Activated CD4-positive, alpha-beta T cell treated with anti-CD3 and anti-CD28 coated beads, Interleukin-2, amount 10 ng/mL, durations not matched to agents 24 days and 14 days (primary cell): ENCODE measurements at regions not wholly inside any gene's neighbourhood (a gene's known extent, or its start where the extent isn't known, plus 50 kb on each side); places are given as distances from the start of the nearest gene placed in this dataset.

ENCODE experiments used
- DNase-seq: peaks from one replicate; pipeline ENCODE4 v3.0.0; 2022
- H3K27ac Mint-ChIP-seq: one replicate; pipeline ENCODE4 v1.8.0; 2022; ENCODE audit warnings: mild to moderate bottlenecking, mixed read lengths
- H3K27me3 Mint-ChIP-seq: one replicate; pipeline ENCODE4 v1.8.0; 2022; ENCODE audit warnings: mixed read lengths
- H3K36me3 Mint-ChIP-seq: one replicate; pipeline ENCODE4 v1.8.0; 2022; ENCODE audit warnings: low read depth, mild to moderate bottlenecking, mixed read lengths
- H3K4me1 Mint-ChIP-seq: one replicate; pipeline ENCODE4 v1.8.0; 2021; ENCODE audit warnings: mixed read lengths
- H3K4me3 Mint-ChIP-seq: one replicate; pipeline ENCODE4 v1.8.0; 2022; ENCODE audit warnings: mild to moderate bottlenecking, moderate library complexity, mixed read lengths
- H3K9me3 Mint-ChIP-seq: one replicate; pipeline ENCODE4 v1.8.0; 2021; ENCODE audit warnings: mixed read lengths
- intact Hi-C: fragments of 100-400 bp; cut with micrococcal nuclease; formaldehyde crosslinking; loops from one replicate; pipeline ENCODE4 v1.15.1; 2023

DNA sequence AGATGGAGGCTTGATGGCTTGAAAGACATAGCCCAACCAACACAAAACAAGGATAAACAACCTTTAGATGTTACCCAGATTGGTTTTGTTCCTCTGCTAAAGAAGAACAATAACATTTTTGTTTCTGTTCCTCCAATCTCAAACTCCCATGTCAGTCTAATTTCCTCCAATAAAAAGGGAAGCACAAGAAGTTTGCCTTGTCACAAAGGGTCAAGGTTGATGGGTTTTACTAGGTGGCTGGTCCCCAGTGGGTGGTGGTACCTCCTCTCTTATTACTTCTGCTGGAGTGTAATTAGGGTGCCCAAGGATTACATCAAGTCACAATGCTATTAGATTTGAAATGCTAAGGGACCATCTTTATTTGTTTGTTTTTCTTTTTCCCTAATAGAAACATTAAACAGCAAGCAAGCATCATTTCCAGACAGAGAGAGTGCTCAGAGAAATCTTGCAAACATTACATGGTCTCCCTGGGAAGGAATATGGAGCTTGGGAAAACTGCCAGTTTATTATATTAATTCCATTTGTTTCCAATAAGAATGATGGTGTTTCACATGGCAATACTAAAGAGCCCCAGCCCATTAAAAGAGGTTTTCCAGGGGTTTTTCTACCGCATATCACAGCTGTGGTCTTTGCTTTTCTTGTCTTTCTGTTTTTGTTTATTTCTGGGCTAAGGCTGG is 78.3 kb upstream of the AOAH start:
- H3K4me1 Mint-ChIP-seq = peaks cover 6% of the 10 kb centered on the region
- peaks cover 2% of the 10 kb centered on the region for H3K36me3 Mint-ChIP-seq
- no peak overlapping the region for H3K4me3 Mint-ChIP-seq
- intact Hi-C loops = no loop called here
- peaks cover 12% of the 10 kb centered on the region for H3K9me3 Mint-ChIP-seq
- peak; percentile 25 for DNase-seq
- H3K27ac Mint-ChIP-seq = no peak overlapping the region
- peaks cover 20% of the 10 kb centered on the region for H3K27me3 Mint-ChIP-seq

DNA sequence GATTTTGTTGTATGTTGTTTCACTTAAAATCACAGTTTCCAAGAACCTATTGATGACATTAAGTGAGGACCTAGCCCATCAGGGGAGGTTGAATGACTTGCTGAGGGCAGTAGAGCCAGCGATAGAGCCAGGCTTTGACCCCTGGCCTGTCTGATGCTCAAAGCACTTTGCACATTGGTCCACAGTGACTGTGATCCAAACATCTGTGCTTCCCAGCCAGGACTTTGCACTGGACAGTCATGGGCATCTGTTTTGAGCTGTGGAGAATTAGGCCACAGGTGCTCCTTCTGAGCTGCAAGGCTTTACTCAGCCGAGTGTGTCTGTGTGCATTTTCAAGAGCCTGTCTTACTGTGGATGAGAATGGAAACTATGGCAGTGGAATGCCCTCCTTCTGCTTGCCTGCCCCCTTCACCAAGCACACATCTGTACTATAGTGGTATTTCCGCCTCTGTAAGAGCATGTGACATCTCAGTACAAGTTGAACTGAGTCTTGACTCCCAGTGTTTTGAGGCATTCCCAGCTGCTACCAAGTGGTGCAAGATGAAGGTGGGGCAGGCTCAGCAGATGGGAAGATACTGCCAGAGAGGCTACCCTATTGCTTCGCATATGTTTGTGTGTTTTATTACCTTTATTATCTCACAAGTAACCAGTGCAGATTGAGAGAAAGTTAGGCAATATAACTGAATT is 72.7 kb upstream of the AOAH start:
- Mint-ChIP-seq H3K9me3 (peaks cover 5% of the 10 kb centered on the region), H3K4me3 (no peak overlapping the region), H3K4me1 (peaks cover 11% of the 10 kb centered on the region), H3K36me3 (no peaks in the 10 kb centered on the region), H3K27ac (no peak overlapping the region), H3K27me3 (peaks cover 4% of the 10 kb centered on the region)
- intact Hi-C loops = no loop called here
- DNase-seq = no peak

- peak; percentile 45 for DNase-seq
- peaks cover 7% of the 10 kb centered on the region for H3K9me3 Mint-ChIP-seq
- no peak overlapping the region for H3K4me3 Mint-ChIP-seq
- H3K4me1 Mint-ChIP-seq = peaks cover 19% of the 10 kb centered on the region
- no peaks in the 10 kb centered on the region for H3K36me3 Mint-ChIP-seq
- H3K27me3 Mint-ChIP-seq = no peaks in the 10 kb centered on the region
- H3K27ac Mint-ChIP-seq = no peak overlapping the region
- intact Hi-C loops = no loop called here
Observed at GRCh38 chr7:36795451-36796021, 71.2 kb upstream of the AOAH start.

GRCh38 chr7:36794689-36795088 is 70.4 kb upstream of the AOAH start:
- Mint-ChIP-seq H3K27me3 (no peaks in the 10 kb centered on the region), H3K27ac (no peak overlapping the region), H3K9me3 (peaks cover 7% of the 10 kb centered on the region), H3K36me3 (no peaks in the 10 kb centered on the region), H3K4me3 (no peak overlapping the region), H3K4me1 (peaks cover 26% of the 10 kb centered on the region)
- intact Hi-C loops = no loop called here
- DNase-seq = peak; percentile 49

DNA sequence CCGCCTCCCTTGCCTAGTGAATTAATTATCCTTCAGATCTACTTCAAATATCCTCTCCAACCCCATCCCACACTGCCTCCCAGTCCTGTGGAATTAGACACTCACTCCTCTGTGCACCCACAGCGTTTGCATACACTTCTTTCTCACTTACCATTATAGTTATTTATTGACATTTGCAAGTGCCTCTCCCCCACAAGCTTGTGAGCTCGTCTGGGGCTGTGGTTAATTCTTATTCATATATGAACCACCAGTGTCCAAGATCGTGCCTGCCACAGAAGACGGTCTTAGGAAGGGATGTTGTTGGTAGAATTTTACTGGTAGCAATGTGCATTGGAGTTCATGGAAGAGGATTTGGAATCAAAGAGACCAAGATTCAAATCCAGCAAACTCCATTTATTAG is 68.1 kb upstream of the AOAH start:
- DNase-seq = no peak
- Mint-ChIP-seq H3K27ac (no peak overlapping the region), H3K4me3 (no peak overlapping the region), H3K9me3 (peaks cover 7% of the 10 kb centered on the region), H3K4me1 (peaks cover 46% of the 10 kb centered on the region), H3K36me3 (no peaks in the 10 kb centered on the region), H3K27me3 (no peaks in the 10 kb centered on the region)
- intact Hi-C loops = no loop called here

DNA sequence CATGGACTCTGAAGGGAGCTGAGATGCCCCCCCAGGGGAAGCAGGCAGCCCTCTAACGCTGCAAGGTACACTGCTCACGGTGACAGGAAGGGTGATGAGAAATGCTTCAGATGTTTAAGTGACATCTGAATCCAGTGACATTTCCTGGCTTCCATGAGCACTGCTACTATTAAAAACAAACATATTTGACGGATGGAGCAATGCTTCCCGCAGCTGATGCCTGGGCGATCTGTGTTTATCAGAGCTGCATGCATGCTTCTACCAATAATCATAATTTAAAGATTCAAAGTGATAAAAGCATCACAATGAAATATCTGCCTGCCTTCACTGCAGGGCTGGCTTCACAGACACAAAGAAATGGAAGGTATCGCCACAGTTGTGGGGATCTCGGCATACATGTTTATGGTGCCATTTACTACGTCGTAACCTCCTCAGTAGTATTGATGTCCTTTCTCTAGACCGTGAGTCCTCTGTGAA is 66.1 kb upstream of the AOAH start:
- H3K27me3 Mint-ChIP-seq = no peaks in the 10 kb centered on the region
- no peak overlapping the region for H3K4me3 Mint-ChIP-seq
- no peak overlapping the region for H3K27ac Mint-ChIP-seq
- peaks cover 60% of the 10 kb centered on the region for H3K4me1 Mint-ChIP-seq
- intact Hi-C loops = no loop called here
- H3K36me3 Mint-ChIP-seq = no peaks in the 10 kb centered on the region
- peaks cover 7% of the 10 kb centered on the region for H3K9me3 Mint-ChIP-seq
- no peak for DNase-seq

GRCh38 chr7:36788825-36789470 is 64.7 kb upstream of the AOAH start:
- no peak for DNase-seq
- Mint-ChIP-seq H3K27ac (peak overlapping the region; percentile 56), H3K4me1 (peaks cover 66% of the 10 kb centered on the region), H3K9me3 (peaks cover 7% of the 10 kb centered on the region), H3K4me3 (peak overlapping the region; percentile 53), H3K27me3 (no peaks in the 10 kb centered on the region), H3K36me3 (no peaks in the 10 kb centered on the region)
- intact Hi-C loops = loop anchor here (1.0 to 10.0 kb wide), 6 partner anchors 12 to 397 kb away; no protein-coding TSS in a partner anchor

DNA sequence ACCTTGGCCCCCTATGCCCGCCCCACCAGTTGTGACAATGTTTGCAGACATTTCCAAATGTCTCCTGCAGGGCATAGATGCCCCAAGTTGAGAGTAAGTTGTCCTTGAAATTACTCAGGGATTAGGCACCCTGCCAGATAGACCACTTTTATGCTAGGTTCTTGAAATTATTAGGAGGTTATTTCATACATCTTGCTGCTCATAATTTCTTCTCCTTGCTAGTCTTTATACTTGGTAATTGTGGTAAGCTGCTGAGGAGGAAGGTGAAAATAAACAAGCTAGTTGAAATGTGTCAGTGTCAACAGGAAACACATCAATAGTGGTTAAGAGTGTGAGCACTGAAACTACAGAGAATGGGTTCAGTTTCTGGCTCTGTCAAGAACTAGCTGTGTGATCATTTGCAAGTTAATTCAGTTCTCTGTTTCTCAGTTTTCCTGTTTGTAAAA is 63.7 kb upstream of the AOAH start:
- intact Hi-C loops = loop anchor here (5.0 to 10.0 kb wide), 5 partner anchors 41 to 396 kb away; no protein-coding TSS in a partner anchor
- DNase-seq = peak; percentile 74
- H3K36me3 Mint-ChIP-seq = no peaks in the 10 kb centered on the region
- H3K4me3 Mint-ChIP-seq = peak overlapping the region; percentile 53
- peaks cover 7% of the 10 kb centered on the region for H3K9me3 Mint-ChIP-seq
- H3K27ac Mint-ChIP-seq = peak overlapping the region; percentile 56
- H3K4me1 Mint-ChIP-seq = peaks cover 68% of the 10 kb centered on the region
- H3K27me3 Mint-ChIP-seq = no peaks in the 10 kb centered on the region

DNA sequence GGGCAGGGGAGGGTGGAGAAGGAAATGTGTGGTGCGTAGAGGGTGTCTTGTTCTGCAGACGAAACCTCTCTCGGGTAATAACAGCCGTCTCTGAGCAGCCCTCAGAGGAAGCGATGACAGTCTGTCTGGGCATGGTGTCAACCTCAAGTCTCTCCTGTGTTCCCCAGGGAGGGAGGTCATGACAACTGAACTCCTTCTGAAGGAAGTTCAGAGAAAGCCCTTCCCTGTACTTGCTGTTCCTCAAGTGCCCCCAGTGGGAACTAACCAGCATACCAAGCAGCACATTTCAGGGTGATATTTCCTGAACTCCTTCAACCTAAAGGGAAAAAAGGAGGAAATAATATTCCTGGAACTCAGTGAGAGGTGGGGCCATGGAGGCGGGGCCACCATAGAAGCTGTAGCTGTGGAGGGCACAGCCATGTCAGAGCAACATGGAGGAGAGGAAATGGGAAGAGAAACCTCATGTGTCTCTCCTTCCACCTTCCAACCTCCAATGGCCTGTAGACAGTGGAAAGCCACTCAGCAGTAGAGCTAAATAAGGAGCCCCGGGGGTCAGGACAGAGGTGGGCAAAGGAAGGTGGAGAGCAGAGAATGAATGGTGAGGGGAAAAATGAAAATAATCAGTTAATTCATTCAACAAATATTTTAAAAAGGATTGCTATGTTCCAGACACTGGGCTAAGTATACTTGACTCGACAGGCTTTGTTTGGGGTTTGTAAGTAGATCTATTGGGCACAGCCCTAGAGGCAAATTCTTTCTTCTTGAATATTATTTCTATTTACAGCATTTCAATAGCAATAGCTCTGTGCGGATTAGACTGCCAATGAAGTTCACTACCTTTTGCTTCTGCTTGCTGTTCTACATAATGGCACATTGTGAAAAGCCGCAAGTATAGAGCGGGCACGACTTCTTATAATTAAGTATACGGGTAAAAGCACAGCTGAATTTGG is 61.0 kb upstream of the AOAH start:
- intact Hi-C loops = loop anchor here (1.0 to 10.0 kb wide), 8 partner anchors 38 to 393 kb away; no protein-coding TSS in a partner anchor
- Mint-ChIP-seq H3K4me1 (peaks cover 72% of the 10 kb centered on the region), H3K4me3 (peak overlapping the region; percentile 68), H3K27ac (peak overlapping the region; percentile 88), H3K36me3 (peaks cover 7% of the 10 kb centered on the region), H3K27me3 (no peaks in the 10 kb centered on the region), H3K9me3 (peaks cover 3% of the 10 kb centered on the region)
- peak; percentile 88 for DNase-seq

DNA sequence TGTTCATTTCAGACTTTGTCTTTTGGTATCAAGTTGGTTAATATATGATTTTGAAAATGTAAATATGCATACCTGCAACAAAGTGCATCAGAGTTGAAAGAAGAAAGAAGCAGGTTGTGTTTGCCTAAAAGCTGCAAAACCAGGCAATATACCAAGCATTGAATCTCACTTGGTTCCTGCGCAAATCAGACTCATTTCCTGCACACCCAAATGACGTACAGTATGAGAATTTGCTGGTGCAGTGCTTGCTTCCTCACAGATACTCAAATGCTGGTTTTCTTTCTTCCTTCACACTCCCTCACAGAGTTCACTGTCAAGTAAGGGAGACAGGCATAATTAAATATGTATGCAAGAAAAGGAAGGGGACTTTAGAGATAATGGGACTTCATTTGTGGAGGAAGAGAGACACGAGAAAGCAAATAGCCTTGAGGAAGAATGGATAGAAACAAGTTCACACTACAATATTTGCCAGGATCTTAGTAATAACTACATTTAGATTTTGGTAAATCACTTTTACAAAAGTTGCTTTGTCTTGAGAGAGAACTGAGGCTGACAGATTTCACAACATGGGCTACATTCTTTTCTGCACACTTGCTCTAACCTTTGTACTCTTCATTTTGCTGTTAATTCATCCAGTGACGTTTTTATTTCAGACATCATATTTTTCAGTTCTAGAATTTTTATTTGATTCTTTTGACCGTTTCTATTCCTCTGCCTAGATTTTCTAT is 56.9 kb upstream of the AOAH start:
- peak; percentile 74 for DNase-seq
- Mint-ChIP-seq H3K27me3 (no peaks in the 10 kb centered on the region), H3K36me3 (peaks cover 16% of the 10 kb centered on the region), H3K4me3 (peak overlapping the region; percentile 53), H3K4me1 (peaks cover 75% of the 10 kb centered on the region), H3K9me3 (peaks cover 16% of the 10 kb centered on the region), H3K27ac (peak overlapping the region; percentile 72)
- intact Hi-C loops = loop anchor here (10.0 kb wide), 1 partner anchor 296 kb away; no protein-coding TSS in a partner anchor

DNA sequence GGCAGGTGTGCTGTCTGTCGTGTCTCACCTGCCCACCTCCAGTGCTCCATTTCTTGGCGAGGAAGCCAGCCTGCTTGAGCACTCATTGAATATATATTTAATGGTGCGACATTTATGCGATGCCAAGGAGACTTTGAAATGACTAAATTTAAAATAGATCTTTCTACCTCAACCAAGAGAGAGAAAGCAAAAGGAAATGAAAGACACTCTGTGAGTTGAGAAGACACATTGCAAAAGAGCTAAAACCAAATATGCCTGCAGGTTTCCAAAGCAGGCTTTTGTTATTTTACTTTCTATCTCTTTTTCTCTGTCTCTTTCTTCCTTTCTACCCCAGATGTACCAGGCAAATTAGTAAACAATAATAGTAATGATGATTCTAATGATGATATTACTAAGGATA is 53.6 kb upstream of the AOAH start:
- DNase-seq = no peak
- Mint-ChIP-seq H3K4me3 (peak overlapping the region; percentile 16), H3K27me3 (no peaks in the 10 kb centered on the region), H3K27ac (no peak overlapping the region), H3K4me1 (peaks cover 69% of the 10 kb centered on the region), H3K36me3 (peaks cover 20% of the 10 kb centered on the region), H3K9me3 (peaks cover 25% of the 10 kb centered on the region)
- intact Hi-C loops = loop anchor here (1.0 kb wide), 1 partner anchor 11 kb away; no protein-coding TSS in a partner anchor

GRCh38 chr7:36777062-36777461 is 52.8 kb upstream of the AOAH start:
- H3K27me3 Mint-ChIP-seq = no peaks in the 10 kb centered on the region
- peaks cover 18% of the 10 kb centered on the region for H3K36me3 Mint-ChIP-seq
- DNase-seq = peak; percentile 85
- H3K27ac Mint-ChIP-seq = peak overlapping the region; percentile 78
- intact Hi-C loops = loop anchor here (1.0 kb wide), 1 partner anchor 12 kb away; no protein-coding TSS in a partner anchor
- H3K4me3 Mint-ChIP-seq = peak overlapping the region; percentile 73
- H3K4me1 Mint-ChIP-seq = peaks cover 65% of the 10 kb centered on the region
- H3K9me3 Mint-ChIP-seq = peaks cover 22% of the 10 kb centered on the region
